ENCODE measurements at regions not wholly inside any gene's neighbourhood (a gene's known extent, or its start where the extent isn't known, plus 50 kb on each side); places are given as distances from the start of the nearest gene placed in this dataset.

- TF ChIP-seq, protein P1, sequence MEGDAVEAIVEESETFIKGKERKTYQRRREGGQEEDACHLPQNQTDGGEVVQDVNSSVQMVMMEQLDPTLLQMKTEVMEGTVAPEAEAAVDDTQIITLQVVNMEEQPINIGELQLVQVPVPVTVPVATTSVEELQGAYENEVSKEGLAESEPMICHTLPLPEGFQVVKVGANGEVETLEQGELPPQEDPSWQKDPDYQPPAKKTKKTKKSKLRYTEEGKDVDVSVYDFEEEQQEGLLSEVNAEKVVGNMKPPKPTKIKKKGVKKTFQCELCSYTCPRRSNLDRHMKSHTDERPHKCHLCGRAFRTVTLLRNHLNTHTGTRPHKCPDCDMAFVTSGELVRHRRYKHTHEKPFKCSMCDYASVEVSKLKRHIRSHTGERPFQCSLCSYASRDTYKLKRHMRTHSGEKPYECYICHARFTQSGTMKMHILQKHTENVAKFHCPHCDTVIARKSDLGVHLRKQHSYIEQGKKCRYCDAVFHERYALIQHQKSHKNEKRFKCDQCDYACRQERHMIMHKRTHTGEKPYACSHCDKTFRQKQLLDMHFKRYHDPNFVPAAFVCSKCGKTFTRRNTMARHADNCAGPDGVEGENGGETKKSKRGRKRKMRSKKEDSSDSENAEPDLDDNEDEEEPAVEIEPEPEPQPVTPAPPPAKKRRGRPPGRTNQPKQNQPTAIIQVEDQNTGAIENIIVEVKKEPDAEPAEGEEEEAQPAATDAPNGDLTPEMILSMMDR (IDR thresholded peaks at IDR 0.05), result no peak
- TF ChIP-seq POLR2A (IDR thresholded peaks at IDR 0.05), result no peak
- TF ChIP-seq POLR2AphosphoS5 (IDR thresholded peaks at IDR 0.05), result no peak
- no peak for TF ChIP-seq EP300 (IDR thresholded peaks at IDR 0.05)
Observed at GRCh38 chr7:54116956-54117355, 425.2 kb upstream of the VSTM2A start.
